Heart left ventricle (tissue), 13 donors: ENCODE measurements at regions not wholly inside any gene's neighbourhood (a gene's known extent, or its start where the extent isn't known, plus 50 kb on each side); places are given as distances from the start of the nearest gene placed in this dataset.

Experiments used
- CTCF ChIP-seq, 12 donors: fragments of 200-600 bp; sonication (generic) in 4 of 12; IDR thresholded peaks; one replicate each; pipeline versions ENCODE4 v1.5.0 to v1.8.0; 2018 to 2022; ENCODE audit warnings: antibody characterized with exemption in 12 of 12, mild to moderate bottlenecking in 5 of 12
- POLR2A ChIP-seq, 2 donors: fragments of 450-650 bp; IDR thresholded peaks; one replicate each; pipeline ENCODE4 v1.6.1; 2017; ENCODE audit warnings: antibody characterized with exemption in 2 of 2, mild to moderate bottlenecking in 2 of 2, moderate library complexity in 2 of 2
- donor health status: ischemic (EF 13 %, LVEDD 7.1; RV severe dilation, severe dysfunction).
- donor health status: DM: no; HTN: yes; CAD: no.
- donor health status: DM: no; HTN: no; CAD: no.
- donor health status: ischemic (EF 25% LVEDD 6.9; RV normal size, moderate dysfunction).
- donor health status: ischemic (EF 25% LVEDD 5.7; RV mildly dilated, moderate dysfunction).
- donor health status: ischemic (EF 35%, LVEDD 5.7; RV mildly dilated, moderate dysfunction).
- donor health status: nonischemic (EF 11% LVEDD 7.7; RV severe dilation, severe dysfunction).
- donor health status: DM: yes; HTN: yes; CAD: no.
- donor health status: PGD.
- donor health status: ischemic (EF 29% LVEDD 5.4; RV normal size, mild dysfunction).
- donor health status: nonischemic (EF 23%, LVEDD 6.1; RV moderate dilation, normal function).

GRCh38 chr22:22167791-22168189 lies 76.8 kb upstream of the VPREB1 start:
- TF ChIP-seq CTCF (IDR thresholded peaks at IDR 0.05) (no peak), POLR2A (IDR thresholded peaks at IDR 0.05) (no peak)
